DOHH2 (cell line): ENCODE measurements at regions not wholly inside any gene's neighbourhood (a gene's known extent, or its start where the extent isn't known, plus 50 kb on each side); places are given as distances from the start of the nearest gene placed in this dataset.

Source experiments
- H3F3A ChIP-seq: fragments of 200-600 bp; sonication (generic), shearing (Covaris generic); 2 replicates; pipeline ENCODE4 v1.6.0; 2016; ENCODE audit warnings: antibody characterized with exemption, mild to moderate bottlenecking; ENCODE audit not compliant: control insufficient read depth, insufficient read depth
- H3K27ac ChIP-seq: fragments of 200-600 bp; sonication (generic); 2 replicates; pipeline ENCODE4 v1.5.1; 2014; ENCODE audit warnings: low read depth, mild to moderate bottlenecking, low read length, moderate library complexity
- H3K27me3 ChIP-seq: fragments of 200-600 bp; sonication (generic); 2 replicates; pipeline ENCODE4 v1.6.1; 2014; ENCODE audit warnings: mild to moderate bottlenecking, low read length, mixed read lengths; ENCODE audit not compliant: control insufficient read depth
- H3K36me3 ChIP-seq: fragments of 200-600 bp; sonication (generic); 2 replicates; pipeline ENCODE4 v1.6.1; 2014; ENCODE audit warnings: mild to moderate bottlenecking, low read length, moderate library complexity, mixed read lengths; ENCODE audit not compliant: control insufficient read depth
- H3K4me1 ChIP-seq: fragments of 200-600 bp; sonication (generic); 2 replicates; pipeline ENCODE4 v1.6.1; 2014; ENCODE audit warnings: mild to moderate bottlenecking, low read length, mixed read lengths; ENCODE audit not compliant: control insufficient read depth
- H3K4me2 ChIP-seq: fragments of 200-600 bp; sonication (generic); 2 replicates; pipeline ENCODE4 v1.6.0; 2014; ENCODE audit warnings: mild to moderate bottlenecking, low read length, moderate library complexity
- H3K4me3 ChIP-seq: fragments of 200-600 bp; sonication (generic); 2 replicates; pipeline ENCODE4 v1.5.1; 2014; ENCODE audit warnings: mild to moderate bottlenecking, low read length, mixed read lengths
- H3K79me2 ChIP-seq: fragments of 200-600 bp; sonication (generic); 2 replicates; pipeline ENCODE4 v1.6.1; 2014; ENCODE audit warnings: mild to moderate bottlenecking, low read length, mixed read lengths; ENCODE audit not compliant: control insufficient read depth
- H3K9me2 ChIP-seq: fragments of 200-600 bp; sonication (generic); replicated peaks from 2 replicates; pipeline ENCODE4 v1.6.1; 2014; ENCODE audit warnings: mild to moderate bottlenecking, low read length, mixed read lengths; ENCODE audit not compliant: control insufficient read depth
- H3K9me3 ChIP-seq: fragments of 200-600 bp; sonication (generic); 2 replicates; pipeline ENCODE4 v1.6.1; 2014; ENCODE audit warnings: antibody characterized with exemption, low read length, mixed read lengths; ENCODE audit not compliant: control insufficient read depth, insufficient read depth
- H4K20me1 ChIP-seq: fragments of 200-600 bp; sonication (generic); 2 replicates; pipeline ENCODE4 v1.6.0; 2014; ENCODE audit warnings: low read depth, mild to moderate bottlenecking, antibody characterized with exemption, low read length, moderate library complexity; ENCODE audit not compliant: control insufficient read depth, insufficient read depth
- CTCF ChIP-seq: fragments of 200-600 bp; sonication (generic); IDR thresholded peaks from one replicate; pipeline ENCODE4 v1.5.1; 2014; ENCODE audit warnings: antibody characterized with exemption, mild to moderate bottlenecking, low read depth, low read length; ENCODE audit not compliant: poor library complexity, severe bottlenecking
- EZH2phosphoT487 ChIP-seq: fragments of 200-600 bp; sonication (generic); IDR thresholded peaks from 2 replicates; pipeline ENCODE4 v1.6.1; 2017; ENCODE audit warnings: borderline replicate concordance, mild to moderate bottlenecking, antibody characterized with exemption, low read length, moderate library complexity, mixed read lengths

- no peaks in the 10 kb centered on the region for H3K79me2 ChIP-seq
- peaks cover 3% of the 10 kb centered on the region; the same call in 1 of the 2 replicates for H3K9me3 ChIP-seq
- no peak overlapping the region for H3K27ac ChIP-seq
- TF ChIP-seq CTCF (no peak), EZH2phosphoT487 (no peak)
- H3K36me3 ChIP-seq, result no peaks in the 10 kb centered on the region
- no peaks in the 10 kb centered on the region for H3K27me3 ChIP-seq
- H3K4me3 ChIP-seq, result no peak overlapping the region
- H3K9me2 ChIP-seq, result no peaks in the 10 kb centered on the region
- H3K4me2 ChIP-seq, result no peak overlapping the region
- H4K20me1 ChIP-seq, result no peaks in the 10 kb centered on the region
- no peaks in the 10 kb centered on the region for H3F3A ChIP-seq
- H3K4me1 ChIP-seq, result no peaks in the 10 kb centered on the region
These were observed 313.6 kb downstream of the NSG2 start for GRCh38 chr5:174359071-174359470.

GRCh38 chr5:174362514-174362913, 317.0 kb downstream of the NSG2 start:
- no peak overlapping the region for H3K4me2 ChIP-seq
- H3F3A ChIP-seq, result no peaks in the 10 kb centered on the region
- H3K4me3 ChIP-seq, result no peak overlapping the region
- no peaks in the 10 kb centered on the region for H3K36me3 ChIP-seq
- H3K27me3 ChIP-seq, result peaks cover 3% of the 10 kb centered on the region; the same call in 1 of the 2 replicates
- H3K79me2 ChIP-seq, result no peaks in the 10 kb centered on the region
- TF ChIP-seq CTCF, result no peak
- TF ChIP-seq EZH2phosphoT487, result no peak
- H3K9me2 ChIP-seq, result no peaks in the 10 kb centered on the region
- H3K9me3 ChIP-seq, result peaks cover 3% of the 10 kb centered on the region; the same call in 1 of the 2 replicates
- no peaks in the 10 kb centered on the region for H3K4me1 ChIP-seq
- no peak overlapping the region for H3K27ac ChIP-seq
- no peaks in the 10 kb centered on the region for H4K20me1 ChIP-seq

DNA sequence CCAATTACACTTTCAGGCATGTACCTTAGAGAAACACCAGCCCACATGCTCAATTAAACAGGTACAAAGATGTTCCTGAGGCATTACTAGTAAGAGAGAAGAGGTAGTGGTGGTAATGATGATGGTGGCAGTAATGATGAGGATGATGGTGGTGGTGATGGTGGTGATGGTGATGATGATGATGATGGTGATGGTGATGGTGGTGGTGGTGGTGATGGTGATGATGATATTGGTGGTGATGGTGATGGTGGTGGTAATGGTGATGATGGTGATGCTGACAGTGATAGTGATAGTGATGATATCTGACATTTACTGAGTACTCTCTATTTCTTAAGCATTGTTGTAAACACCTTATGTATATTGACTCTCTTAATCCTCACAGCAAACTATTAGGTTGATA, 318.4 kb downstream of the NSG2 start:
- no peaks in the 10 kb centered on the region for H3K4me1 ChIP-seq
- no peaks in the 10 kb centered on the region for H3K79me2 ChIP-seq
- H3K27ac ChIP-seq, result no peak overlapping the region
- no peaks in the 10 kb centered on the region for H3K36me3 ChIP-seq
- peaks cover 3% of the 10 kb centered on the region; the same call in 1 of the 2 replicates for H3K27me3 ChIP-seq
- no peaks in the 10 kb centered on the region for H3F3A ChIP-seq
- no peak for TF ChIP-seq CTCF
- no peak for TF ChIP-seq EZH2phosphoT487
- no peaks in the 10 kb centered on the region for H3K9me2 ChIP-seq
- H3K4me2 ChIP-seq, result no peak overlapping the region
- no peaks in the 10 kb centered on the region for H4K20me1 ChIP-seq
- no peak overlapping the region for H3K4me3 ChIP-seq
- H3K9me3 ChIP-seq, result peaks cover 3% of the 10 kb centered on the region; the same call in 1 of the 2 replicates

GRCh38 chr5:174364676-174365075, 319.2 kb downstream of the NSG2 start:
- H3K27me3 ChIP-seq, result peaks cover 3% of the 10 kb centered on the region; the same call in 1 of the 2 replicates
- TF ChIP-seq CTCF (no peak), EZH2phosphoT487 (no peak)
- H4K20me1 ChIP-seq, result no peaks in the 10 kb centered on the region
- H3K36me3 ChIP-seq, result no peaks in the 10 kb centered on the region
- H3K27ac ChIP-seq, result no peak overlapping the region
- no peaks in the 10 kb centered on the region for H3K9me2 ChIP-seq
- no peaks in the 10 kb centered on the region for H3K79me2 ChIP-seq
- no peak overlapping the region for H3K4me2 ChIP-seq
- no peaks in the 10 kb centered on the region for H3F3A ChIP-seq
- H3K4me1 ChIP-seq, result no peaks in the 10 kb centered on the region
- no peak overlapping the region for H3K4me3 ChIP-seq
- peaks cover 3% of the 10 kb centered on the region; the same call in 1 of the 2 replicates for H3K9me3 ChIP-seq
